Psoas muscle (tissue), 7 donors: ENCODE measurements at regions not wholly inside any gene's neighbourhood (a gene's known extent, or its start where the extent isn't known, plus 50 kb on each side); places are given as distances from the start of the nearest gene placed in this dataset.

ENCODE experiments used
- ATAC-seq, 4 donors: fragments of 200-7000 bp; cut with Tn5 transposase; one replicate each; pipeline ENCODE4 v1.9.1; 2020; ENCODE audit warnings: moderate library complexity in 3 of 4, mild to moderate bottlenecking in 2 of 4
- DNase-seq, 2 donors: peaks; one replicate each; pipeline ENCODE4 v3.0.0-alpha.2; 2020
- H3K27ac ChIP-seq: fragments of 200-600 bp; one replicate; pipeline ENCODE4 v1.8.0; 2022
- H3K27me3 ChIP-seq, 3 donors: fragments of 200-600 bp in 1 of 3; one replicate each; pipeline versions ENCODE4 v1.6.1 to v1.8.0; 2013 to 2022; ENCODE audit warnings: low read length in 2 of 3, mild to moderate bottlenecking in 2 of 3, moderate library complexity in 1 of 3; ENCODE audit not compliant: insufficient read depth in 3 of 3
- H3K36me3 ChIP-seq, 2 donors: fragments of 200-600 bp in 1 of 2; one replicate each; pipeline versions ENCODE4 v1.6.1 to v1.8.0; 2013 to 2022; ENCODE audit warnings: low read depth in 1 of 2, mild to moderate bottlenecking in 1 of 2, moderate library complexity in 1 of 2; ENCODE audit not compliant: insufficient read depth in 1 of 2
- H3K4me1 ChIP-seq: fragments of 200-600 bp; one replicate; pipeline ENCODE4 v1.8.0; 2022
- H3K4me3 ChIP-seq: fragments of 200-600 bp; one replicate; pipeline ENCODE4 v1.8.0; 2022; ENCODE audit warnings: mild to moderate bottlenecking
- H3K9me3 ChIP-seq: fragments of 200-600 bp; one replicate; pipeline ENCODE4 v1.8.0; 2022
- WGBS, 3 donors: extraction: QIAGEN DNeasy Blood & Tissue Kit; methylation state at CpG; one replicate each; pipeline versions ENCODE4 v1.1.6 to v1.1.7; 2013; 5-methylcytosine and 5-hydroxymethylcytosine counted together
- intact Hi-C, 2 donors: fragments of 100-400 bp; cut with DNase I; formaldehyde crosslinking; loops; one replicate each; pipeline versions ENCODE4 v1.11.0 to v1.14.2; 2022
- TF ChIP-seq, protein P1 (sequence below): fragments of 200-600 bp; IDR thresholded peaks from one replicate; pipeline ENCODE4 v1.8.0; 2022; ENCODE audit warnings: antibody characterized with exemption
- donor health status: healthy with polysubstance abuse.
- donor health status: DM: no; HTN: no; CAD: no; lungs with moderate emphysema.
- donor health status: Bipolar disorder and iron deficiency.
- donor health status: healthy.
- donor health status: DM: yes; HTN: yes; CAD: no.
- donor health status: DM: no; HTN: no; CAD: no.
- donor health status: DM: yes; HTN: yes; CAD: no.

DNA sequence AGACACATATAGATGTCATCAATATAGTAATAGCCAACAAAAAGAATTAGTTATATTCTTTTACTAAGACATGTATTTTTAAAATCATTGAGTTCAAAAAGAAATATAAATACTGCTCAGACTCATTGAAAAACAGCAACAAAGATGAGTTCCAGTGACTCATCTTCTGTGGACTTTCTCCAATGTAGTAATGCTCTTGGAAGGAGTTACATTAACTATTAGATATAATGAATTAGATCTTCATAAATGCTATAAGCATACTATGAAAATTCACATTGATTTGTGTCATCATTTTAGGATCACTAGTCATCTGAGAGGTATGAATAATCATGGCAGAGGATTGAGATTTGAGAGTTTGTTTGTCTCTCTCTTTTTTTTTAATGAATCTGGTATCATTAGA lies 547.8 kb upstream of the PCDH7 start:
- intact Hi-C loops = no loop called here
- Histone ChIP-seq H3K27me3 (no peaks in the 10 kb centered on the region), H3K36me3 (no peaks in the 10 kb centered on the region), H3K9me3 (no peaks in the 10 kb centered on the region), H3K4me1 (no peaks in the 10 kb centered on the region), H3K4me3 (no peak overlapping the region), H3K27ac (no peak overlapping the region)
- TF ChIP-seq, protein P1, sequence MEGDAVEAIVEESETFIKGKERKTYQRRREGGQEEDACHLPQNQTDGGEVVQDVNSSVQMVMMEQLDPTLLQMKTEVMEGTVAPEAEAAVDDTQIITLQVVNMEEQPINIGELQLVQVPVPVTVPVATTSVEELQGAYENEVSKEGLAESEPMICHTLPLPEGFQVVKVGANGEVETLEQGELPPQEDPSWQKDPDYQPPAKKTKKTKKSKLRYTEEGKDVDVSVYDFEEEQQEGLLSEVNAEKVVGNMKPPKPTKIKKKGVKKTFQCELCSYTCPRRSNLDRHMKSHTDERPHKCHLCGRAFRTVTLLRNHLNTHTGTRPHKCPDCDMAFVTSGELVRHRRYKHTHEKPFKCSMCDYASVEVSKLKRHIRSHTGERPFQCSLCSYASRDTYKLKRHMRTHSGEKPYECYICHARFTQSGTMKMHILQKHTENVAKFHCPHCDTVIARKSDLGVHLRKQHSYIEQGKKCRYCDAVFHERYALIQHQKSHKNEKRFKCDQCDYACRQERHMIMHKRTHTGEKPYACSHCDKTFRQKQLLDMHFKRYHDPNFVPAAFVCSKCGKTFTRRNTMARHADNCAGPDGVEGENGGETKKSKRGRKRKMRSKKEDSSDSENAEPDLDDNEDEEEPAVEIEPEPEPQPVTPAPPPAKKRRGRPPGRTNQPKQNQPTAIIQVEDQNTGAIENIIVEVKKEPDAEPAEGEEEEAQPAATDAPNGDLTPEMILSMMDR = no peak
- no peak for ATAC-seq
- DNase-seq = no peak

DNA sequence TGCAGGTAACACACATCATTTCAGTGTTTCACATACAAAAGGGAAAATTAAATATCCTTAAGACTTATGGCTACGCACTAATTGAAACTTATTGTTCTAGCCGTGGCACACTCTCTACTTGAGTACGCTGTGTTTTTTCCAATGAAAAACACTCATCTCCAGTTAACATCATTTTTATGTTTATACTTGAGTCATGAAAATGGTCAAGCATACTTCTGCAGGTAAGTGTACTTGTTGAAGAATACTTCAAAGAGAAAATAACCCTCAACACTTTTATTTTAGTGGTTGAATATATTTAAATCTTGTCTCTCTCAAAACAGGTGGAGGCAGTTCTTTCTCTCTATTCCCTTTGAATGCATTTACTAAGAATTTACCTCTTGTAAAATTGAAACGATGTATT lies 538.7 kb upstream of the PCDH7 start:
- Histone ChIP-seq H3K9me3 (no peaks in the 10 kb centered on the region), H3K4me1 (no peaks in the 10 kb centered on the region), H3K27me3 (no peaks in the 10 kb centered on the region), H3K4me3 (no peak overlapping the region), H3K27ac (no peak overlapping the region), H3K36me3 (no peaks in the 10 kb centered on the region)
- DNase-seq (no peak), ATAC-seq (no peak)
- WGBS, 3 donors = 90 to 92% (median 91%) methylated on average over 4 of the region's 4 CpGs
- TF ChIP-seq, protein P1 = no peak
- intact Hi-C loops = no loop called here

DNA sequence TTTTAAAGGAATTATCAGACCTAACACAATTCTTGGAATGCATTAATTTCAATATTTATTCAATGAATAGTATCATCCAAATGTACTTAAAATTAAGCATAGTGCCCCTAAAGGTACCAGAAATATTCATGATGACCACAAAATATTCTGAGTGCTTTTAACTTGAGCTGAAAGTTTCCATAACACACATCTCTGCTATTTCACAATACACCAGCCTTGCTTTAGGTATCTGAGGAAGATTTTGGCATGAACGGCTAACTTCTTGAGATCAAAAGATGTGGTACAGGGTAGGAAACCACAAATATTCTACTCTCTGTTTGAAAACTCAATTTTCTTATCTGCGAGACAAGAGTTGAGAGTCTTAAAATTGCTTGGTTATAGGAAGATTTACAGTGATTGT lies 538.3 kb upstream of the PCDH7 start:
- WGBS, 3 donors = 88 to 92% (median 89%) methylated on average over 2 of the region's 2 CpGs
- Histone ChIP-seq H3K27ac (no peak overlapping the region), H3K4me3 (no peak overlapping the region), H3K4me1 (no peaks in the 10 kb centered on the region), H3K36me3 (no peaks in the 10 kb centered on the region), H3K9me3 (no peaks in the 10 kb centered on the region), H3K27me3 (no peaks in the 10 kb centered on the region)
- ATAC-seq (no peak), DNase-seq (no peak)
- TF ChIP-seq, protein P1 = no peak
- intact Hi-C loops = no loop called here

DNA sequence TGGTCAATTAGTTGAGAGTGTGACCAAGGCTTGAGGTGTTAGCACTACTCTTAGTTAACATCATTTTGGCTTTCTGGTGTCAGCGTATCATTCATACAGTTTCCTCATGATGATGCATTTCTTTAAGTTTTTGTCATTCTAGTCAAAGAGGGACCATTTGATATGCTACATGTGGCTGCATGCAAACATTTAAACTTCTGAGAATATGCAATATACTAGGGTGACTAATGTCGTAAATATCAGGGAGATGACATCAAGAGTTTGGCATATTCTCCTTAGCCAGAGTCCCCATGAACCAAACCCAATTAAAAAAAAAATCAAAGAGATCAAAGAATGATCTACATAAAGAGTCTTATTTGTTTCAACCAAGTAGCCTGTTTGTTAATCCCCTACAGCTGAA lies 537.4 kb upstream of the PCDH7 start:
- ATAC-seq (no peak), DNase-seq (no peak)
- Histone ChIP-seq H3K36me3 (no peaks in the 10 kb centered on the region), H3K27ac (no peak overlapping the region), H3K4me1 (no peaks in the 10 kb centered on the region), H3K4me3 (no peak overlapping the region), H3K9me3 (no peaks in the 10 kb centered on the region), H3K27me3 (no peaks in the 10 kb centered on the region)
- intact Hi-C loops = no loop called here
- 87 to 90% (median 89%) methylated on average over 2 of the region's 2 CpGs for WGBS, 3 donors
- TF ChIP-seq, protein P1 = no peak

DNA sequence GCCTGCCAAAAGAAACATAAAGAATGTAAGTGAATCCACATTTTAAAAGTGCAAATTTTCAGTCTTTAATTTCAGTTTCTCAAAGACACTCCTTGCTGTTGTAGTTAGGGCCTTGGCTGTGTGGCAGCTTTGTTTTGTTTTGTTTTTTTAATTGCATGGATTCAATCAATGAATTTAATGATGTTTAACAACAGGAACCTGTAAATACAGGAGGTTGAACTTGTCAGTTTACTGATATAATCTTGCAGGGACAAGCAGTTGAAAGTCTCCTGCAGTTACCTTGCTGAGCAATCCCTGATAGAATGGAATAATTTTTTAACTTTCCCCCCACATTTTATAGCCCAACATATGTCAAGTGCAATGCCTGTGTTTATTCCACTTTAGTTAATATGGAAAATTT lies 528.3 kb upstream of the PCDH7 start:
- ATAC-seq = no peak
- intact Hi-C loops = no loop called here

More for the DNA sequence above, 528.3 kb upstream of the PCDH7 start:
- TF ChIP-seq, protein P1 = no peak
- no peak for DNase-seq
- H3K27me3 ChIP-seq = no peaks in the 10 kb centered on the region
- H3K27ac ChIP-seq = no peak overlapping the region
- H3K9me3 ChIP-seq = no peaks in the 10 kb centered on the region
- no peaks in the 10 kb centered on the region for H3K4me1 ChIP-seq
- H3K4me3 ChIP-seq = no peak overlapping the region
- no peaks in the 10 kb centered on the region for H3K36me3 ChIP-seq
